Uterus (tissue), 2 donors: ENCODE measurements at regions not wholly inside any gene's neighbourhood (a gene's known extent, or its start where the extent isn't known, plus 50 kb on each side); places are given as distances from the start of the nearest gene placed in this dataset.

Experiments used
- POLR2A ChIP-seq, 2 donors: fragments of 450-650 bp; IDR thresholded peaks; one replicate each; pipeline ENCODE4 v1.6.1; 2016; ENCODE audit warnings: antibody characterized with exemption in 2 of 2, mild to moderate bottlenecking in 1 of 2, moderate library complexity in 1 of 2
- TF ChIP-seq, protein P1 (sequence below), 4 experiments: fragments of 200-600 bp in 2 of 4; fragments of 450-650 bp in 2 of 4; sonication (generic) in 2 of 4; IDR thresholded peaks; one replicate each; pipeline ENCODE4 v1.5.1; 2016 to 2019; ENCODE audit warnings: antibody characterized with exemption in 4 of 4, mild to moderate bottlenecking in 2 of 4, moderate library complexity in 1 of 4

DNA sequence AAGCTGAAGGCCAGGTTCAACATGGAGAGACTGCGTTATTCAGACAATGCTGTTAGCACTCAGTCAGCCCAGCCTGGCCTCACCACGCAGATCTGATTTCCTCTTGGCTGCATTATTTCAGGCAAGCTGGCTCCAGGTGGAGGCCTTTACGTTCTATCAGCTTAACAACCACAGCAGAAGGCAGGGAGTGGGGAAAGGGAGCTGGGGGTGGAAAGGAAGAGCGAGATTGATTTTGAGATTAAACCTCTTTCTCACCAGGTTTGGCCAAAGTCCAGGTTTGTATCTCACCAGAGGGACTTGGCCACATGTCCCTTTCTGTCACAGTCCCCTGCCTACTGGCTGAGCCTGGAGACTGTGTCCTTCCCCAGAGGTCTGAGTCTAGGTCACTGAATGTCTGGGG, 543.7 kb upstream of the TMEM132C start:
- TF ChIP-seq, protein P1, sequence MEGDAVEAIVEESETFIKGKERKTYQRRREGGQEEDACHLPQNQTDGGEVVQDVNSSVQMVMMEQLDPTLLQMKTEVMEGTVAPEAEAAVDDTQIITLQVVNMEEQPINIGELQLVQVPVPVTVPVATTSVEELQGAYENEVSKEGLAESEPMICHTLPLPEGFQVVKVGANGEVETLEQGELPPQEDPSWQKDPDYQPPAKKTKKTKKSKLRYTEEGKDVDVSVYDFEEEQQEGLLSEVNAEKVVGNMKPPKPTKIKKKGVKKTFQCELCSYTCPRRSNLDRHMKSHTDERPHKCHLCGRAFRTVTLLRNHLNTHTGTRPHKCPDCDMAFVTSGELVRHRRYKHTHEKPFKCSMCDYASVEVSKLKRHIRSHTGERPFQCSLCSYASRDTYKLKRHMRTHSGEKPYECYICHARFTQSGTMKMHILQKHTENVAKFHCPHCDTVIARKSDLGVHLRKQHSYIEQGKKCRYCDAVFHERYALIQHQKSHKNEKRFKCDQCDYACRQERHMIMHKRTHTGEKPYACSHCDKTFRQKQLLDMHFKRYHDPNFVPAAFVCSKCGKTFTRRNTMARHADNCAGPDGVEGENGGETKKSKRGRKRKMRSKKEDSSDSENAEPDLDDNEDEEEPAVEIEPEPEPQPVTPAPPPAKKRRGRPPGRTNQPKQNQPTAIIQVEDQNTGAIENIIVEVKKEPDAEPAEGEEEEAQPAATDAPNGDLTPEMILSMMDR (IDR thresholded peaks at IDR 0.05), result no peak
- no peak for TF ChIP-seq POLR2A (IDR thresholded peaks at IDR 0.05)
